Choroid plexus epithelial cell (primary cell): ENCODE measurements at regions not wholly inside any gene's neighbourhood (a gene's known extent, or its start where the extent isn't known, plus 50 kb on each side); places are given as distances from the start of the nearest gene placed in this dataset.

ENCODE experiments used
- DNase-seq: peaks from one replicate; pipeline ENCODE4 v3.0.0-alpha.2; 2010; ENCODE audit warnings: low read depth
- H3K4me3 ChIP-seq: 2 replicates; pipeline ENCODE4 v1.5.1; 2011; ENCODE audit warnings: low read depth, mild to moderate bottlenecking, control low read depth, low read length, moderate library complexity
- TF ChIP-seq, protein P1 (sequence below): conservative IDR thresholded peaks from 2 replicates; pipeline ENCODE4 v1.5.1; 2011; ENCODE audit warnings: low read depth, mild to moderate bottlenecking, control low read depth, inconsistent platforms, low read length, moderate library complexity

- no peak overlapping the region for H3K4me3 ChIP-seq
- TF ChIP-seq, protein P1, sequence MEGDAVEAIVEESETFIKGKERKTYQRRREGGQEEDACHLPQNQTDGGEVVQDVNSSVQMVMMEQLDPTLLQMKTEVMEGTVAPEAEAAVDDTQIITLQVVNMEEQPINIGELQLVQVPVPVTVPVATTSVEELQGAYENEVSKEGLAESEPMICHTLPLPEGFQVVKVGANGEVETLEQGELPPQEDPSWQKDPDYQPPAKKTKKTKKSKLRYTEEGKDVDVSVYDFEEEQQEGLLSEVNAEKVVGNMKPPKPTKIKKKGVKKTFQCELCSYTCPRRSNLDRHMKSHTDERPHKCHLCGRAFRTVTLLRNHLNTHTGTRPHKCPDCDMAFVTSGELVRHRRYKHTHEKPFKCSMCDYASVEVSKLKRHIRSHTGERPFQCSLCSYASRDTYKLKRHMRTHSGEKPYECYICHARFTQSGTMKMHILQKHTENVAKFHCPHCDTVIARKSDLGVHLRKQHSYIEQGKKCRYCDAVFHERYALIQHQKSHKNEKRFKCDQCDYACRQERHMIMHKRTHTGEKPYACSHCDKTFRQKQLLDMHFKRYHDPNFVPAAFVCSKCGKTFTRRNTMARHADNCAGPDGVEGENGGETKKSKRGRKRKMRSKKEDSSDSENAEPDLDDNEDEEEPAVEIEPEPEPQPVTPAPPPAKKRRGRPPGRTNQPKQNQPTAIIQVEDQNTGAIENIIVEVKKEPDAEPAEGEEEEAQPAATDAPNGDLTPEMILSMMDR, result no peak
- no peak for DNase-seq
These were observed 101.9 kb downstream of the NCOR2 start for GRCh38 chr12:124465473-124465872.

GRCh38 chr12:124464830-124465229 lies 102.6 kb downstream of the NCOR2 start:
- no peak for DNase-seq
- no peak overlapping the region for H3K4me3 ChIP-seq
- TF ChIP-seq, protein P1, result no peak

GRCh38 chr12:124464062-124464461 lies 103.3 kb downstream of the NCOR2 start:
- TF ChIP-seq, protein P1, result no peak
- H3K4me3 ChIP-seq, result no peak overlapping the region
- DNase-seq, result peak; percentile 69

GRCh38 chr12:124463341-124463921 lies 104.0 kb downstream of the NCOR2 start:
- H3K4me3 ChIP-seq, result no peak overlapping the region
- DNase-seq, result no peak
- TF ChIP-seq, protein P1, result no peak

DNA sequence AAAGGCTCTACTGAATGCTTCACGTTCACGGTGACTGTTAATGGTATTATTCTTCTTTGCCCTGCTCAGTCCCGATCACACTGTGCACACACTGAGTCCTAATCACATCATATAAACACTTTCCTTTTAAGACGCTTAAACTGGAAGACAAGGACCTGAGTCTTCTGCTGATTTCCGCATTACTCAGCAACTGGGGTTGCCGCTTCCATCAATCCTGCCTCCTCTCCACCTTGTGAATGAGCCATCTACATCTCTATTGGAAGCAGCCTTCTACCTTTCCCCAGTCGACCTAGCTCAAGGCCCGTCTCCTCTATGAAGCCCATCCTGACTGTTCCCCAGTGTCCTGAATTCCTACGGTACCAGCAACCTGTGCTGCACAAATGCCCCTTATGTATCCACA lies 104.7 kb downstream of the NCOR2 start:
- TF ChIP-seq, protein P1, result no peak
- no peak for DNase-seq
- no peak overlapping the region for H3K4me3 ChIP-seq

DNA sequence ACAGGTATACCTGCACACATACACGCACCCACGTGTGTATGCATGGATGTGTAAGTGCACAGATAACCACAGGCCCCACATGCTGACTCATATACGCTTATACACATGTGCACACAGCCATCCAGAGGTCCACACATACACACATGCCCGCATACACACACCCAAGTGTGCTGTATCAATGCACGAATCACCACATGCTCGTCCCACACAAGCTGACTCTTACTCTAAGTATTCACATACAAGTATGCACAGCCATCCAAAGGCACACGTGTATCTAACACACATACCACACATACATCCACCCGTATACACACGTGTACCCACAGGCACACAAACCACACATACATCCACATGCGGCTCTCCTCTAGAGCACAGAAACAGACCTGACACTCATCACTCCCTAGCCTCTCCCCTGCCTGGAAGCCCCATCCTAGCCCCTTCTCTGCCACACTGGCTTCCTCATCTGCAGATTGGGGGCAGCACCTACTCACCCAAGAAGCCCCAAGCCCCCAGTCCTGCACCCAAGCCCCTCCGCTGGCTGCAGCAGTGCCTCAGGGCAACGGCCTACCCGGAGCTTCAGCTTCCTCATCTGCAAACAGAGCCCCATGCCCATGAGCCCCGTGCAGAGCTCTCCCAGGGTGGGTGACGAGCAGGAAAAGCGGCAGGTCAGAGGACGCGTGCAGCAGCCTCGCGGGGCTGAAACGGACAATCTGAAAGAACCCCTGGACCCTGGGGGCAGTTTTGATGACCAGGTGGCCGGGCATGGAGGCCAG lies 105.4 kb downstream of the NCOR2 start:
- H3K4me3 ChIP-seq, result no peak overlapping the region
- TF ChIP-seq, protein P1, result no peak
- DNase-seq, result no peak

GRCh38 chr12:124461241-124461673 lies 106.2 kb downstream of the NCOR2 start:
- TF ChIP-seq, protein P1, result no peak
- no peak overlapping the region for H3K4me3 ChIP-seq
- no peak for DNase-seq
